ENCODE measurements at regions not wholly inside any gene's neighbourhood (a gene's known extent, or its start where the extent isn't known, plus 50 kb on each side); places are given as distances from the start of the nearest gene placed in this dataset.

DNA sequence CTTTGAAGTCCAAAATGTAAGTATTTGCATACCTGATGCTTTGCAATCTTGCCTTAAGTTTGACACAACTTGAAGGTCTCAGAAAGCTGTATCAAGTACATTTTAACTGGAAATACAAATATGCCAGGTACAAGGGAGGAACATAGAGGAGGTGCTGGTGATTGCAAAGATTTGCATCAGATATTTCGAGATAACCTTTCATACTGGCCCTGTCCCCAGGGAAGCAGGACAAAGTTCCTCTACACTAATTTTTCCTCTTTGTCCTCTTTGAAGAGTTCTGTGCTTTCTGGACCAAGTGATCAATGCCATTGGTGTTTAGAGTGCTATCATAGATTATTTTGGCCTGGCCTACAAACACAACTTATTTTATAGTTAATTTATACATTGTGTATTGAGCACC, 686.1 kb downstream of the HACE1 start:
- TF ChIP-seq, protein P1, sequence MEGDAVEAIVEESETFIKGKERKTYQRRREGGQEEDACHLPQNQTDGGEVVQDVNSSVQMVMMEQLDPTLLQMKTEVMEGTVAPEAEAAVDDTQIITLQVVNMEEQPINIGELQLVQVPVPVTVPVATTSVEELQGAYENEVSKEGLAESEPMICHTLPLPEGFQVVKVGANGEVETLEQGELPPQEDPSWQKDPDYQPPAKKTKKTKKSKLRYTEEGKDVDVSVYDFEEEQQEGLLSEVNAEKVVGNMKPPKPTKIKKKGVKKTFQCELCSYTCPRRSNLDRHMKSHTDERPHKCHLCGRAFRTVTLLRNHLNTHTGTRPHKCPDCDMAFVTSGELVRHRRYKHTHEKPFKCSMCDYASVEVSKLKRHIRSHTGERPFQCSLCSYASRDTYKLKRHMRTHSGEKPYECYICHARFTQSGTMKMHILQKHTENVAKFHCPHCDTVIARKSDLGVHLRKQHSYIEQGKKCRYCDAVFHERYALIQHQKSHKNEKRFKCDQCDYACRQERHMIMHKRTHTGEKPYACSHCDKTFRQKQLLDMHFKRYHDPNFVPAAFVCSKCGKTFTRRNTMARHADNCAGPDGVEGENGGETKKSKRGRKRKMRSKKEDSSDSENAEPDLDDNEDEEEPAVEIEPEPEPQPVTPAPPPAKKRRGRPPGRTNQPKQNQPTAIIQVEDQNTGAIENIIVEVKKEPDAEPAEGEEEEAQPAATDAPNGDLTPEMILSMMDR (IDR thresholded peaks at IDR 0.05), result no peak
- TF ChIP-seq ZFX (IDR thresholded peaks at IDR 0.05; ENCODE audit: borderline replicate concordance), result no peak

All from 22Rv1 (cell line).